HG03571 (cell line): ENCODE measurements at regions not wholly inside any gene's neighbourhood (a gene's known extent, or its start where the extent isn't known, plus 50 kb on each side); places are given as distances from the start of the nearest gene placed in this dataset.

Source experiments
- ATAC-seq: cut with Tn5 transposase; IDR thresholded peaks from one replicate; pipeline ENCODE4 v1.9.1; 2021; ENCODE audit not compliant: unreplicated experiment

DNA sequence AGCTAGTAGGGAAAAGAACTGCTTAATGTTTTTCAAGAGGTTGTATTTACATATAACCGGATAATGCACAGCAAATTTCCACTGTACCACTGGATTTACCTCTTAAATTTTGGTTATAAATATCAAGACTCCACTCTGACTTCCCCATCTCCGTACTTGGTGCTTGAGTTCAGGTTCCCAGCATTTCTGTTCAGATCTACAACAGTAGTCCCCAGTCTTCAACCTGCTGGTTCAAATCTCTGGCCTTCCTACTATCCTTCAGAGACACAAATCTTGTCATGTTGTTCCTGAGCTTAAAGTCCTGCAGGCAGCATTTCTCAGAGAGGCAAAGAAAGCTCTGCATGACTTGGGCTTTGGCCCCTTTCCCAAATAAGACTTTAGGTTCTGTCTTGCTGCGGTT is 392.6 kb upstream of the ATP5MC3 start:
- no peak for ATAC-seq

- no peak for ATAC-seq
These were observed 389.7 kb upstream of the ATP5MC3 start for GRCh38 chr2:175571078-175571653.

DNA sequence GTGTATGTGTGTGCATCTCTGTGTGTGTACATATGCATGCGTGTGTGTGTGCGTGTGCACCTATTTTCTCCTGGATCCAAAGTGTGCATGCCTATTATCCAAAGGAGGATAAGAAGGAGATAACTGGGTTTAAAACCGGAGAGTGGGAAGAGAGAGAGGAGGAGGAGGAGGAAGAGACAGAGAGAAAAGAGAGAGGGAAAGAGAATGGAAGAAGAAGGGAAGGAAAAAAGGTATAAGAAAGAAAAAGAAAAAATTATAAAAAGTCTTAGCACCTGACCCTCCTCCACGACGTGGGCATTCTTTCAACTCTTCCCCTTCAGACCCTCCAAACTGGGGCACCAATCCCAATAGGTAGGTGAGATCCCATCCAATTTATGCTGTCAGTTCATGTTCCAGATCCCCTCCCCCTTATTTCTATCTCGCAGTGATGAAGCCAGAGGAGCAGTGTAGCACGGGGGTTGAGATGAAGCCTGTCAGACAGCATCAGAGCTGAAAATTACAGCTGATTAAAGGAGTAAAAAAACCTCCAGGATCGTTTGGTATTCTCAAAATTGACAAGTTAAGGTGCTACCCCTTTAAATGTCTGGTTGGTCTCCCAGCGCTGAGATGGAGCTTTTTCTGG is 386.7 kb upstream of the ATP5MC3 start:
- no peak for ATAC-seq

- ATAC-seq, result no peak
These were observed 386.0 kb upstream of the ATP5MC3 start for GRCh38 chr2:175567435-175568061.

DNA sequence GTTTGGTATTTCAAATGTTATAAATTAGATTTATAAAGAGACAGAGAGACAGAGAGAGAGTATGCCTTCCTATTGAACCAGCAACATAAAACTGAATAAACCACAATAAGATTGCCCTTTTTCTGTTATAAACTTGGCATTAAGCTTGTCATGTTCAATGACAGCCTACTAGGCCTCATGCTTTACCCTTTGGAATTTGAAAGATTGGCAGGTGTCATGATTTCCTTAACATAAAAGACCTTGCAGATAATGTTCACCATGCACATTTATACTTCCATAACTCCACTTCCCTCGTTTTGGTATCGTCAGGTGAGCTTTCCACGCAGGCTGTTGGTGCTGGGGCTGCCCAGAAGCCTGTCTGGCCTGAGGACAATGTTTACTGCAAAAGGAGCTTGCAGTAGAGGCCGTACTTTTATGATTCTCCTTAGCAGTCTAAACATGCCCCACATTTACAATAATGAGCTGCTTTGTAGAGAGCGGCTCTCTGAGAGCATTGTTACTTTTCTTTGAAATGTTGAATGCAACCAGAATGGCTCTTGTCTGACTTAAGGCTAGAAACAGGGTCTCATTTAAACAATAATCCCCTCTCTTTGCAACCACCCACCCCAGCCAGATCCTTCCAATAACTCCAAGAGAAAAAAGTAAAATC is 379.1 kb upstream of the ATP5MC3 start:
- ATAC-seq, result no peak

DNA sequence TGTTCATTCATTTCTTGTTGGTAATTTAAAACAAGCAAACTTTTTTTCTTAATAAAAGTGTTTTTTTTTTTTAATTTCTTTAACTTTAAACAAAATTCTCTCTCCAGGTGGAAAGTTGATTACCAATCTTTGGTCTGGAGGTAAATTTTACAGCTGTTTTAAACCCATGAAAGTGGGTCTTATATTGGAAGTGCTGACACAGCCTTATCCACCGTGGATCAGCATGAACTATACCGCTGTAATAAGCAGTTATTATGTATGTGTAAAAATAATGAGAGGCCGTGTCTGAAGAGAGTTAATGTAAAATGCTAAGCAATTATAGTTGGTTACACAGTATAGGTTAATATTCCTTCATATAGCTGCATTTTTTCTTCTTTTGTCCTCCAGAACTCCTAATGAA is 378.1 kb upstream of the ATP5MC3 start:
- ATAC-seq, result no peak

GRCh38 chr2:175557810-175558377 is 376.4 kb upstream of the ATP5MC3 start:
- no peak for ATAC-seq

DNA sequence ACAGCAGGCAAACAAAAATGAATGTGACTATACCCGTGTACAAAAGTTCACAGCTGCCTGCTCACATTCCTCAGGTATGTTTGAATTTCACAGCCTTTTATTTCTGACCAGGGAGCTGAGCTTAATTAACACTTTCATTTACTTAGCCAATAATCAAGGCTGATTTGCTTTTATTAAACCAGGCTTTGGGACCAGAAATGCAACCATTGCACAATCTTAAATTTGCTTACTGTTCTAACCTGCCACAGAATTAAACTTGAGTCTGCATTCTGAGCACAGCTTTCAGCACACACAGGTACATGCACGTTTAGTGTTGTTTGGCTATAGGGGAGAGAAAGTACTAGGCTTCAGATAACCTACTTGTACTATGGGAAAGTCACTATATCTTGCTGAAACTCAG is 372.4 kb upstream of the ATP5MC3 start:
- ATAC-seq, result no peak

DNA sequence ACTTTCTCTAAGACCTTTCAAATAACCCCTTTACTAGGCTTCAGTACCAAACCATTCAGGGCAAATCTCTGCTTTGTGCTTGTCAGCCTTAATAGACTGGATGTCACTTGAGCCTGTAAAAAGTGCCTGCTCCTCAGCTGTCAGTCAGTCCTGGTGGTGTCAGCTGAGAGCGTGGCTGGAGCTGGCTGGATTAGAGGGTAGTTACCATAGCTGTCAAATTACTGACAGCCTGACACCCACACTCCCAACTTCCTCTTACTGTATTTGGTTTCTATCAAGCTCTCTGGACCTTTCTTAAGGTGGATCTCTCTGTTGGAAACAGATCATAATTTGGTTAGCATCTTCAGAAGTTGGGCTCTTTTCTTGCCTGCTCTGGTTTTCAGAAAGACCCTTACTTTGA is 371.4 kb upstream of the ATP5MC3 start:
- no peak for ATAC-seq

GRCh38 chr2:175540421-175540820 is 358.9 kb upstream of the ATP5MC3 start:
- ATAC-seq, result no peak

- no peak for ATAC-seq
These were observed 357.6 kb upstream of the ATP5MC3 start for GRCh38 chr2:175539122-175539521.

GRCh38 chr2:175536059-175536458 is 354.5 kb upstream of the ATP5MC3 start:
- no peak for ATAC-seq

- ATAC-seq, result no peak
These were observed 354.1 kb upstream of the ATP5MC3 start for GRCh38 chr2:175535631-175536030.

GRCh38 chr2:175525975-175526374 is 344.5 kb upstream of the ATP5MC3 start:
- no peak for ATAC-seq

GRCh38 chr2:175523001-175523400 is 341.5 kb upstream of the ATP5MC3 start:
- ATAC-seq, result no peak

DNA sequence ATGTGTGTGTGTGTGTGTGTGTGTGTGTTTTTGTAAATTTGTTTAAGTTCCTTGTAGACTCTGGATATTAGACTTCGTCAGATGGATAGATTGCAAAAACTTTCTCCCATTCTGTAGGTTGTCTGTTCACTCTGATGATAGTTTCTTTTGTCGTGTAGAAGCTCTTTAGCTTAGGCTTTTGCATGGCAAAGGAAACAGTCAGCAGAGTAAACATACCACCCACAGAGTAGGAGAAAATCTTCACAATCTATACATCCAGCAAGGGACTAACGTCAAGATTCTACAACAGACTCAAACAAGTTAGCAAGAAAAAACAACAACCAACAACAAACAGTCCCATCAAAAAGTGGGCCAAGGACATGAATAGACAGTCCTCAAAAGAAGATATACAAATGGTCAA is 336.7 kb upstream of the ATP5MC3 start:
- ATAC-seq, result no peak

DNA sequence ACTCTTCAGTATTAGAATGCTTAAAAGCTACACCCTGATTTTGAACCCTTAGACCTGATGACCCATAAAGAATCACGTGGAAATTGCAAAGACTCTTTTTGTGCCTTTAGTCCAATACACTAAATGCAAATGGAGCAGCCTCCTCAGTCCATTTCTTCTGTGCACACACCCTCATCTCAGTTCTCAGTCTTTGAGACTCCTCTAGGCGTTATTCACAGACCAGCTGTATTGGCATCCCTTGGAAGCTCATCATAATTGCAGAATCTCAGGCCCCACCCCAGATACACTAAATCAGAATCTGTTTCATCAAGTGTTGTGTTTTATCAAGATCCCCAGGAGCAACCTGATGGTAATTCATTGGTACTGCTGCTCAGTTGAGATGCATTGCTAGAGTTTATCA is 335.0 kb upstream of the ATP5MC3 start:
- no peak for ATAC-seq

DNA sequence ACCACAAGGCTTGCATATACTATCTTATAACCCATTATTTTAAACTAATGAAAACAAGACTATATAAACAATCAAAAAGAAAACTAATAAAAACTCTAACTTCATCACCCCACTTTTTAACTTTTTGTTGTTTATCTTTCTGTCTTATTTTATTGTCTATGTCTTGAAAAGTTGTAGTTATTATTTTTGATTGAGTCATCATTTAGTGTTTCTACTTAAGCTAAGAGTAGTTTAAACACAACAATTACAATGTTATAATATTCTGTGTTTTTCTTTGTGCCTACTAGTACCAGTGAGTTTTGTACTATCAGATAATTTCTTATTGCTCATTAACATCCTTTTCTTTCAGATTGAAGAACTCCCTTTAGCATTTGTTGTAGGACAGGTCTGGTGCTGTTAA is 318.7 kb upstream of the ATP5MC3 start:
- ATAC-seq, result no peak

DNA sequence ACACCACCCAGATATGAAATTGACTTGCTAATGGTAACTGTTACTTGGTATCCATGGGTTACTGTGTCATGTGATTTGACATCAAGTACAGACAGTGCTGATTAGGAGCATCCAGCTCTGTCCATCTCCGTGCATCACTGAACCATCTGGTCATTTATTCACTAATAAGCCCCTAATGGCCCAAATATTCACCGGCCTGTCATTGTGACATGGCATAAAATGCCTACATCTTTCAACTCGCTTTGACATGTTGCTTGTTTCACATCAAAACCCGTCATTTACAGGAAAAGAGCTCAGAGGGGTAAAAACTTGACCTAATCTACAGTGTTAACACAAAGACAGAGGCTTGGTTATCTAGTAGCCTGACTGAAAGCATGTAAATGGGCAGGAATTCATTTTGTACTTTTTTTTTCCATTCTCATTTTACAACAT is 308.9 kb upstream of the ATP5MC3 start:
- ATAC-seq, result no peak

GRCh38 chr2:175478096-175478768 is 296.7 kb upstream of the ATP5MC3 start:
- ATAC-seq, result no peak

GRCh38 chr2:175476948-175477347 is 295.4 kb upstream of the ATP5MC3 start:
- no peak for ATAC-seq
